Effector memory CD8-positive, alpha-beta T cell (primary cell): ENCODE measurements at regions not wholly inside any gene's neighbourhood (a gene's known extent, or its start where the extent isn't known, plus 50 kb on each side); places are given as distances from the start of the nearest gene placed in this dataset.

Experiments used
- ATAC-seq: fragments of 150-1000 bp; cut with Tn5 transposase; replicated peaks from 2 replicates; pipeline ENCODE4 v1.10.0; 2021; ENCODE audit warnings: mild to moderate bottlenecking, moderate library complexity
- DNase-seq, 3 experiments: peaks; one replicate each; pipeline ENCODE4 v3.0.0; 2021
- H3K27ac Mint-ChIP-seq, 2 donors: one replicate each; pipeline ENCODE4 v1.8.0; 2022; ENCODE audit warnings: mild to moderate bottlenecking in 2 of 2, mixed read lengths in 2 of 2, moderate library complexity in 2 of 2
- H3K27me3 Mint-ChIP-seq, 2 donors: one replicate each; pipeline ENCODE4 v1.8.0; 2022; ENCODE audit warnings: mixed read lengths in 2 of 2
- H3K36me3 Mint-ChIP-seq: one replicate; pipeline ENCODE4 v1.8.0; 2022; ENCODE audit warnings: mild to moderate bottlenecking, moderate library complexity, mixed read lengths; ENCODE audit not compliant: insufficient read depth
- H3K4me1 Mint-ChIP-seq, 2 donors: one replicate each; pipeline ENCODE4 v1.8.0; 2022; ENCODE audit warnings: low read depth in 2 of 2, mixed read lengths in 2 of 2
- H3K4me3 Mint-ChIP-seq, 2 donors: one replicate each; pipeline ENCODE4 v1.8.0; 2022; ENCODE audit warnings: mild to moderate bottlenecking in 2 of 2, mixed read lengths in 2 of 2, moderate library complexity in 2 of 2
- H3K9me3 Mint-ChIP-seq, 2 donors: one replicate each; pipeline ENCODE4 v1.8.0; 2022; ENCODE audit warnings: mixed read lengths in 2 of 2

GRCh38 chr4:30822911-30823551 is 102.9 kb downstream of the PCDH7 start:
- H3K4me1 Mint-ChIP-seq = no peaks in the 10 kb centered on the region
- H3K9me3 Mint-ChIP-seq = peaks cover 3 to 11% of the 10 kb centered on the region in 2 donors
- no peak overlapping the region for H3K4me3 Mint-ChIP-seq
- ATAC-seq = no peak
- H3K36me3 Mint-ChIP-seq = no peaks in the 10 kb centered on the region
- H3K27me3 Mint-ChIP-seq = no peaks in the 10 kb centered on the region
- H3K27ac Mint-ChIP-seq = no peak overlapping the region
- no peak for DNase-seq

DNA sequence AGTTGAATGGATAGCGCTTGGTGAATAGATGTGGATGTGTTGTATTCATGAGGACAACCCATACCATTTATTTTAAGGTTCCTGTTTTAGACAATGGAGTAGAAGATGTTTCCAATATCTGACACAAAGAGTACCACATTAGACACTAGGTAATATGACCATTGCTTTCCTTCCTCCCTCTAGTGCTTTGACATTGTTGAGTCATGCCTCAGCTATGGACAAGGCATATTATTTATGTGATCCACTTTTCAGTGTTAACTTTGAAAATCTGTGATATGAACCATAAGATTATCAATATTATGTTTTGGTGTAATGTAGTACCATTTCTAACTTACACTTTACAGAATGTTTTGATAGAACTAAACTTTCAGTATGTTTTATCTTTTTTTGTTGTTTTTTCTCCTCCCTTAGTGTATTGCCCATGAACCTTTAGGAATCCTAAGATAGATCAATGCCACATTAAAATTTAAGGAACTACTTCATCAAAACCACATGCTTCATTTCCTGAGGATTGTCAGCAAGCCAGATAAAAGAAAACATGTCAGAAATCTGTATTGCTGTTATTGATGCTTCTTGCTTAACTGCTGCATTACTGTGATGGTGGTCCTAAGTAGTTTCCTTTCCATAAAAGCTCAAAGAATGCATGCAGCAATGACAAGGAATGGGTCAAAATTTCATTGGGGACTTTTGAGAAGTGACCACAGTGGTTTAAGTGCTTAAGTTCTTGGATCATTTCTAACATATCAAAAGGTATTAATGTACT is 105.0 kb downstream of the PCDH7 start:
- H3K27me3 Mint-ChIP-seq = no peaks in the 10 kb centered on the region
- H3K27ac Mint-ChIP-seq = no peak overlapping the region
- no peak for ATAC-seq
- no peaks in the 10 kb centered on the region for H3K36me3 Mint-ChIP-seq
- H3K4me1 Mint-ChIP-seq = no peaks in the 10 kb centered on the region
- no peak overlapping the region for H3K4me3 Mint-ChIP-seq
- DNase-seq = no peak
- H3K9me3 Mint-ChIP-seq = peaks cover 0 to 15% of the 10 kb centered on the region in 2 donors

GRCh38 chr4:30828264-30828926 is 108.2 kb downstream of the PCDH7 start:
- Mint-ChIP-seq H3K27ac (no peak overlapping the region), H3K4me3 (no peak overlapping the region), H3K36me3 (no peaks in the 10 kb centered on the region), H3K4me1 (no peaks in the 10 kb centered on the region), H3K9me3 (peaks cover 1 to 12% of the 10 kb centered on the region in 2 donors), H3K27me3 (no peaks in the 10 kb centered on the region)
- DNase-seq (no peak), ATAC-seq (no peak)

DNA sequence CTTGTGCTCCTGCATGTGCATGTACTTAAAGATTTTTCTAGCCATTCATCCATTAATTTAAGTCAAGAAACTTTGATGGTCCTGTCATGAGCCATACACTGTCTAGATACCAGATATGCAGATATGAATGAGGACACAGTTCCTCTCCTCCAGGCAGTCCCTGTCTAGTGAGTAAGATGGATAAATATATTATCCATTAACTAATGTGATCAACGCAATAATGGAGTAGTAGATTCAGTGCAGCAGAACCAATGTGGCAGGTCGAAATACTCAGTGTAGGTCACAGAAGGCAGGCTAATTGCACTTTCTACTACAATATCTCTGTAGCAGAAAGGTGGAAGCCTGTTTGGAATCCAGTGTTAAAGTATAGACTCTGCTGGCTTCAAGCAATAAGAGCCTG is 112.5 kb downstream of the PCDH7 start:
- Mint-ChIP-seq H3K27ac (no peak overlapping the region), H3K9me3 (peaks cover 7 to 9% of the 10 kb centered on the region in 2 donors), H3K4me3 (no peak overlapping the region), H3K36me3 (no peaks in the 10 kb centered on the region), H3K27me3 (no peaks in the 10 kb centered on the region), H3K4me1 (no peaks in the 10 kb centered on the region)
- ATAC-seq (no peak), DNase-seq (no peak)

DNA sequence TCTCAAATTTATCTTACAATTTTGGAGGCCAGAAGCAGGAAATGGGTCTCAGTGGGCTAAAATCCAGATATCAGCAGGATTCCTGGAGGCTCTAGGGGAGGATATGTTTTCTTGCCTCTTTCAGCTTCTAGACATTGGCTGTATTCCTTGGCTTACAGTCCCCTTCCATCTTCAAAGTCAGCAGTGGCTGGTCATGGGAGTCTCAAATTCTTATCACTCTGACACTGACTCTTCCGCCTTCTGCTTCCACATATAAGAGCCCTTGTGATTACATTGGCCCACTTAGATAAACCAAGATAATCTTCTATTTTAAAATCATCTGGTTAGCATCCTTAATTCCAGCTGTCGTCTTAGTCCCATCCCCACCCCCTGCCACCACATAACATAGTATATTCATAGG is 113.0 kb downstream of the PCDH7 start:
- DNase-seq (no peak), ATAC-seq (no peak)
- peaks cover 7 to 8% of the 10 kb centered on the region in 2 donors for H3K9me3 Mint-ChIP-seq
- H3K36me3 Mint-ChIP-seq = no peaks in the 10 kb centered on the region
- no peak overlapping the region for H3K27ac Mint-ChIP-seq
- H3K4me1 Mint-ChIP-seq = no peaks in the 10 kb centered on the region
- H3K4me3 Mint-ChIP-seq = no peak overlapping the region
- H3K27me3 Mint-ChIP-seq = no peaks in the 10 kb centered on the region

DNA sequence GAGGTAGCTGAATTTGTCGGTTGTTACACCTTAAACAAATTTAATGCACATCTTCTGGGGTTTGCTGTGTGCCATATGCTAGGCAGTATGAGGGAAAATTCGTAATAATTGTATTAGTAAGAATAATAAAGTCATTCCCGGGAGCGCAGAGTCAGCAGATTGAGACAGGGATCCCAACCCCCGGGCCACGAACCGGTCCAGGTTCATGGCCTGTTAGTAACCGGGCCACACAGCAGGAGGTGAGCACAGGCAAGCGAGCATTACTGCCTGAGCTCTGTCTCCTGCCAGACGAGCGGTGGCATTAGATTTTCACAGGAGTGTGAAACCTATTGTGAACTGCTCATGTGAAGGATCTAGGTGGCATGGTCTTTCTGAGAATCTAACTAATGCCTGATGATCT is 114.9 kb downstream of the PCDH7 start:
- H3K4me1 Mint-ChIP-seq = no peaks in the 10 kb centered on the region

DNA sequence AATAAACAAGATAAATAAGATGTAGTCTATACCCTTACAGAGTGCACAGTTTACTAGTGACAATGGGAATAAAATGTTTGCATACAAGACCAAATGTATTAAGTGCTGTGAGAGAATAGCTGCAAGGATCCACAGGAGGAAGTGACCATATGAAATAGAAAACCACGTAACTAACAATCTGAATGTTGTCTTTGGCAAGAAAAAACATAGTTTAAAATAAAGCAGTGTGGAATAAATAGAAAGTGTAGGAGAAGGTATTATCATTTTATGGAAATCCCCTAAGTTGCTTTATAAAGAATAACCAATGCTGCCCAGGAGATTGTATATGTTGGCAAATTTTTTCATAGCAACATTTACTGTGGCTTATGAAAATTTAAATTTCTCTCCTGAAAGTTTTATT is 116.1 kb downstream of the PCDH7 start:
- H3K9me3 Mint-ChIP-seq = peaks cover 5 to 14% of the 10 kb centered on the region in 2 donors
- H3K4me3 Mint-ChIP-seq = no peak overlapping the region
- no peaks in the 10 kb centered on the region for H3K4me1 Mint-ChIP-seq
- ATAC-seq = no peak
- H3K27ac Mint-ChIP-seq = no peak overlapping the region
- no peaks in the 10 kb centered on the region for H3K27me3 Mint-ChIP-seq
- H3K36me3 Mint-ChIP-seq = no peaks in the 10 kb centered on the region
- DNase-seq = no peak

More for the DNA sequence above, 114.9 kb downstream of the PCDH7 start:
- no peak overlapping the region for H3K27ac Mint-ChIP-seq
- no peak for ATAC-seq
- H3K9me3 Mint-ChIP-seq = peaks cover 4 to 14% of the 10 kb centered on the region in 2 donors
- no peak for DNase-seq
- H3K4me3 Mint-ChIP-seq = no peak overlapping the region
- no peaks in the 10 kb centered on the region for H3K27me3 Mint-ChIP-seq
- no peaks in the 10 kb centered on the region for H3K36me3 Mint-ChIP-seq

DNA sequence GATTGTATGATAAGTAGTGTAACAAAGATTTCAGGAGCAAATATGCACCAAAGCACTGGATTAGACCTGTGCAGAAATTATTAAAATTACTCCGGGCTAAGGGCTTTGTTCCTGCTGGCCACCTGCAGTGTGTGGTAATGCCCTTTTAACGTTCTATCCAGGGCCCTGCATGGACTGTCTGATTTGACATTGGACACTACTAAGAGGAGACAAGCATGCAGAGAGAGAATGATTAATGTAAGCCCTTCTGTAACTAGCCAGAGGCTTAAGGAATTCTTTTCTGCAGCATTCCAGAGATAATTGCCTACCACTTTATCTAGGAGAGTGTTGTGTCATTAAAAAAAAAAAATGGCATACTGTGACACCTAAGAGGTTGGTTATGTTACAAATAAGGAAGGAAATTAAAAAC is 117.0 kb downstream of the PCDH7 start:
- Mint-ChIP-seq H3K36me3 (no peaks in the 10 kb centered on the region), H3K4me1 (no peaks in the 10 kb centered on the region), H3K9me3 (peaks cover 5 to 14% of the 10 kb centered on the region in 2 donors), H3K4me3 (no peak overlapping the region), H3K27ac (no peak overlapping the region), H3K27me3 (no peaks in the 10 kb centered on the region)
- ATAC-seq (no peak), DNase-seq (no peak)

DNA sequence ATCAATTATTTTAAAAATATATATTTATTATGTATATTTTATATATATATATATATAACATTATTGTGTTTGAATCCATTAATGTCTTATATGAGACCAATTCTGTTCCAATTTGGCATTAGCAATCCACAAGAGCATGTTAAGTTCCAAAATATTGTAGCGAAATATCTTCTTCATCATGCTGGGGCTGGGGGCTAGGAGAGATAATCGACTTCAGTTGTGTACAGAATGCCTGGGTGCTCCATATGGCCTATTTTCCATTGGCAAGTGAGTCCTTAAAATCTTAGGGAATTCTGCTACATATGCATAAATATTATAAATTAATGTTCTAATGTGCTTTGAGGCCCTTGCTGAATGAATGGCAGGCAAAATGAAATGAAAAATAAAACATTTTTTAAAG is 117.7 kb downstream of the PCDH7 start:
- peaks cover 8 to 14% of the 10 kb centered on the region in 2 donors for H3K9me3 Mint-ChIP-seq
- H3K4me3 Mint-ChIP-seq = no peak overlapping the region
- no peaks in the 10 kb centered on the region for H3K27me3 Mint-ChIP-seq
- no peak for ATAC-seq
- no peak overlapping the region for H3K27ac Mint-ChIP-seq
- no peak for DNase-seq
- no peaks in the 10 kb centered on the region for H3K36me3 Mint-ChIP-seq
- H3K4me1 Mint-ChIP-seq = no peaks in the 10 kb centered on the region

- no peak for ATAC-seq
These were observed 118.2 kb downstream of the PCDH7 start for GRCh38 chr4:30838331-30838730.

DNA sequence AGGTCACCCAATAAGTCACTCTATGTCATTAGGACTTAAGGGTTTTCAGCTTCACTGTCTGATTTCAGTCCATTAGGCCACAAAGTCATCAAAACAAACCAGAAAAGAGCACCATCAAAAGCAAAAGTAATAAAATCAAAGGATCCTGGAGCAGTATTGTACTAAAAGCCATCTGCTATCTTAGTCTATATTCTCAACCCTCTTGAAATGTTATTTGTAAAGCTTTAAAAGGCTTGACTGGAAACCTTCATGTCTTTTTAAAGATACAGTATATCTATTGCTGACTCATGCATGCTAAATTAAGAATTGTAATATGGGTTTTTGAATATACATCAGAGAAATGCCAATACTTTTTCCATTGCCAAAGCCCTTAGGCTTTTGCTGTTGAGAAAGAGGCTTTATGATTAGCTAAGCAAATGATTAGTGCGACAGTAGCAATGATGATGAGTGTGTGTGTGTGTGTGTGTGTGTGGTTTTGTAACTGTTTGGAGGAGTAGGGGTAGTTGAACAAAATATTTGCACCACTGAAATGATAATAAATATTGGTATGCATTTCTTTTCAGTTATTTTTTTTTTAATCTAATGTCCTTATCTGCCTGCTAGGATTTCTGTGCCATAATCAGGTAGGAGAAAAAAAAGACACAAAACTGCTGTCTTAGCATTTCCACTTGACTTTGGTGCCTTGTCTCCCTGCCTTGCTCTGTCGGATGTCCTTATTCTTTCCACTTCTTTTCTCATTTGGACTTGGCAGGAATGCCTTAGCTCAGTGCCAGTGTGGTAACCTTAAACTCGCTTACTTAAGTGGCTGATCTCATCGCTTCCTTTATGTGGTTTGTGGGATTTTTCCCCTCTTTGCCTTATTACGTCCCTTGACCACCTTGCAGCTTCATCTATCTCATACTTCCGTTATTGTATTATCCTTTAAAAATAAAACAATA is 119.7 kb downstream of the PCDH7 start:
- ATAC-seq (no peak), DNase-seq (no peak)
- Mint-ChIP-seq H3K27ac (no peak overlapping the region), H3K27me3 (no peaks in the 10 kb centered on the region), H3K4me3 (no peak overlapping the region), H3K4me1 (no peaks in the 10 kb centered on the region), H3K36me3 (no peaks in the 10 kb centered on the region), H3K9me3 (peaks cover 5 to 7% of the 10 kb centered on the region in 2 donors)

More at GRCh38 chr4:30838331-30838730, 118.2 kb downstream of the PCDH7 start:
- H3K4me1 Mint-ChIP-seq = no peaks in the 10 kb centered on the region
- H3K27ac Mint-ChIP-seq = no peak overlapping the region
- no peaks in the 10 kb centered on the region for H3K27me3 Mint-ChIP-seq
- H3K4me3 Mint-ChIP-seq = no peak overlapping the region
- no peaks in the 10 kb centered on the region for H3K36me3 Mint-ChIP-seq
- DNase-seq = no peak
- peaks cover 8 to 13% of the 10 kb centered on the region in 2 donors for H3K9me3 Mint-ChIP-seq

GRCh38 chr4:30840571-30840970 is 120.4 kb downstream of the PCDH7 start:
- no peak for ATAC-seq
- Mint-ChIP-seq H3K27ac (no peak overlapping the region), H3K36me3 (no peaks in the 10 kb centered on the region), H3K4me1 (no peaks in the 10 kb centered on the region), H3K4me3 (no peak overlapping the region), H3K9me3 (peaks cover 5 to 7% of the 10 kb centered on the region in 2 donors), H3K27me3 (no peaks in the 10 kb centered on the region)
- no peak for DNase-seq

DNA sequence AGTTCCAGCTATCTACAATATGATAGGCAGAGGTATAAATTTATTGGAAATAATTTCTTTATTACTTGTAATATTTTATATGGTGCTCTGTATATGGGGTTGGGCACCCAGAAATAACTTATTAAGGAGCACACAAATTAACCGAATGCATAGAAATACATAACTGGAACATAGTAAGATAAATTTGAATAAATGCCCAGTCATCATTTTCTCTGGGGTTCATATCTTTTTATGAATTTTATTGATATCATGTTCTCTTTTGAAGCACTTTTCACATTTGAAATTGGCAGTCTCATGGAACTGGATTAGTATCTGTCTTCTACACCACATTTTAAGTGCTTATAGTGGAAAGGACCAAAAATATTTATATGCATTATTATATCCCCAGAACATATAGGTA is 122.0 kb downstream of the PCDH7 start:
- no peak overlapping the region for H3K4me3 Mint-ChIP-seq
- H3K4me1 Mint-ChIP-seq = no peaks in the 10 kb centered on the region
- ATAC-seq (no peak), DNase-seq (no peak)
- H3K36me3 Mint-ChIP-seq = no peaks in the 10 kb centered on the region
- no peaks in the 10 kb centered on the region for H3K27me3 Mint-ChIP-seq
- H3K9me3 Mint-ChIP-seq = peaks cover 5 to 7% of the 10 kb centered on the region in 2 donors
- no peak overlapping the region for H3K27ac Mint-ChIP-seq
